ENCODE measurements at regions not wholly inside any gene's neighbourhood (a gene's known extent, or its start where the extent isn't known, plus 50 kb on each side); places are given as distances from the start of the nearest gene placed in this dataset.

DNA sequence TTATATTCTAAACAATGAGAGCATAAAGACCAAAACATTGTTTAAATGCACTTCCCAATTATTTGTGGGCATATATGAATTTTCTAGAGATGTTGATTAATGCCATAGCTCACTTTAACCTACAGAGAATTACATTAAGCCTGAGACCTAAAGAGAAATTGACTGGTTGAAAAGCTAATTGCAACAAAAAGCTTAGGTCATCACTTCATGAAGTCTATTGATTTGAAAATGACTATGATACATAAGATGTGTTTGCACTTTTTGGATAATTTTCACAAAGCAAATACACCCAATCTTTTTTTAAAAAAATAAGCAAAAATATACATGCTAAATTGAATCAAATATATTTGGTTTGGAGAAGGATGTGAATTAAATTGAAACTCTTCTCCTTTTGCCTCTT is 532.8 kb upstream of the GOLIM4 start:
- Histone ChIP-seq H3K4me3 (ENCODE audit: low read length) (no peak overlapping the region), H3K27ac (ENCODE audit: low read length) (no peak overlapping the region), H3K27me3 (ENCODE audit: insufficient read depth, low read depth, low read length) (no peaks in the 10 kb centered on the region), H3K9ac (ENCODE audit: low read length) (no peak overlapping the region), H3K36me3 (ENCODE audit: insufficient read depth, low read length) (no peaks in the 10 kb centered on the region), H3K9me2 (ENCODE audit: insufficient read depth, low read length) (no peaks in the 10 kb centered on the region), H3K4me2 (ENCODE audit: low read length) (no peak overlapping the region), H2AFZ (ENCODE audit: low read depth, low read length) (no peak overlapping the region), H3K9me3 (ENCODE audit: low read length) (no peaks in the 10 kb centered on the region), H3K79me2 (replicated peaks; ENCODE audit: insufficient read depth, low read length) (no peaks in the 10 kb centered on the region), H3F3A (ENCODE audit: insufficient read depth, low read length, poor library complexity, severe bottlenecking) (no peaks in the 10 kb centered on the region), H4K20me1 (ENCODE audit: insufficient read depth) (no peaks in the 10 kb centered on the region)
- TF ChIP-seq, protein P1, sequence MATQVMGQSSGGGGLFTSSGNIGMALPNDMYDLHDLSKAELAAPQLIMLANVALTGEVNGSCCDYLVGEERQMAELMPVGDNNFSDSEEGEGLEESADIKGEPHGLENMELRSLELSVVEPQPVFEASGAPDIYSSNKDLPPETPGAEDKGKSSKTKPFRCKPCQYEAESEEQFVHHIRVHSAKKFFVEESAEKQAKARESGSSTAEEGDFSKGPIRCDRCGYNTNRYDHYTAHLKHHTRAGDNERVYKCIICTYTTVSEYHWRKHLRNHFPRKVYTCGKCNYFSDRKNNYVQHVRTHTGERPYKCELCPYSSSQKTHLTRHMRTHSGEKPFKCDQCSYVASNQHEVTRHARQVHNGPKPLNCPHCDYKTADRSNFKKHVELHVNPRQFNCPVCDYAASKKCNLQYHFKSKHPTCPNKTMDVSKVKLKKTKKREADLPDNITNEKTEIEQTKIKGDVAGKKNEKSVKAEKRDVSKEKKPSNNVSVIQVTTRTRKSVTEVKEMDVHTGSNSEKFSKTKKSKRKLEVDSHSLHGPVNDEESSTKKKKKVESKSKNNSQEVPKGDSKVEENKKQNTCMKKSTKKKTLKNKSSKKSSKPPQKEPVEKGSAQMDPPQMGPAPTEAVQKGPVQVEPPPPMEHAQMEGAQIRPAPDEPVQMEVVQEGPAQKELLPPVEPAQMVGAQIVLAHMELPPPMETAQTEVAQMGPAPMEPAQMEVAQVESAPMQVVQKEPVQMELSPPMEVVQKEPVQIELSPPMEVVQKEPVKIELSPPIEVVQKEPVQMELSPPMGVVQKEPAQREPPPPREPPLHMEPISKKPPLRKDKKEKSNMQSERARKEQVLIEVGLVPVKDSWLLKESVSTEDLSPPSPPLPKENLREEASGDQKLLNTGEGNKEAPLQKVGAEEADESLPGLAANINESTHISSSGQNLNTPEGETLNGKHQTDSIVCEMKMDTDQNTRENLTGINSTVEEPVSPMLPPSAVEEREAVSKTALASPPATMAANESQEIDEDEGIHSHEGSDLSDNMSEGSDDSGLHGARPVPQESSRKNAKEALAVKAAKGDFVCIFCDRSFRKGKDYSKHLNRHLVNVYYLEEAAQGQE (IDR thresholded peaks at IDR 0.05; ENCODE audit: borderline replicate concordance) = no peak
- TF ChIP-seq EP300 (conservative IDR thresholded peaks at IDR 0.05; ENCODE audit: poor library complexity, severe bottlenecking) (no peak), RAD21 (conservative IDR thresholded peaks at IDR 0.05) (no peak), MXI1 (conservative IDR thresholded peaks at IDR 0.05; ENCODE audit: poor library complexity, severe bottlenecking) (no peak), TAF1 (IDR thresholded peaks at IDR 0.05; ENCODE audit: low read depth) (no peak), POLR2AphosphoS5 (IDR thresholded peaks at IDR 0.05) (no peak), EZH2 (IDR thresholded peaks at IDR 0.05; ENCODE audit: borderline replicate concordance, insufficient read depth, low read length, poor library complexity, severe bottlenecking) (no peak), SMC3 (conservative IDR thresholded peaks at IDR 0.05; ENCODE audit: poor library complexity) (no peak)
- TF ChIP-seq, protein P2, sequence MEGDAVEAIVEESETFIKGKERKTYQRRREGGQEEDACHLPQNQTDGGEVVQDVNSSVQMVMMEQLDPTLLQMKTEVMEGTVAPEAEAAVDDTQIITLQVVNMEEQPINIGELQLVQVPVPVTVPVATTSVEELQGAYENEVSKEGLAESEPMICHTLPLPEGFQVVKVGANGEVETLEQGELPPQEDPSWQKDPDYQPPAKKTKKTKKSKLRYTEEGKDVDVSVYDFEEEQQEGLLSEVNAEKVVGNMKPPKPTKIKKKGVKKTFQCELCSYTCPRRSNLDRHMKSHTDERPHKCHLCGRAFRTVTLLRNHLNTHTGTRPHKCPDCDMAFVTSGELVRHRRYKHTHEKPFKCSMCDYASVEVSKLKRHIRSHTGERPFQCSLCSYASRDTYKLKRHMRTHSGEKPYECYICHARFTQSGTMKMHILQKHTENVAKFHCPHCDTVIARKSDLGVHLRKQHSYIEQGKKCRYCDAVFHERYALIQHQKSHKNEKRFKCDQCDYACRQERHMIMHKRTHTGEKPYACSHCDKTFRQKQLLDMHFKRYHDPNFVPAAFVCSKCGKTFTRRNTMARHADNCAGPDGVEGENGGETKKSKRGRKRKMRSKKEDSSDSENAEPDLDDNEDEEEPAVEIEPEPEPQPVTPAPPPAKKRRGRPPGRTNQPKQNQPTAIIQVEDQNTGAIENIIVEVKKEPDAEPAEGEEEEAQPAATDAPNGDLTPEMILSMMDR (IDR thresholded peaks at IDR 0.05; ENCODE audit: poor library complexity, severe bottlenecking) = no peak

DNA sequence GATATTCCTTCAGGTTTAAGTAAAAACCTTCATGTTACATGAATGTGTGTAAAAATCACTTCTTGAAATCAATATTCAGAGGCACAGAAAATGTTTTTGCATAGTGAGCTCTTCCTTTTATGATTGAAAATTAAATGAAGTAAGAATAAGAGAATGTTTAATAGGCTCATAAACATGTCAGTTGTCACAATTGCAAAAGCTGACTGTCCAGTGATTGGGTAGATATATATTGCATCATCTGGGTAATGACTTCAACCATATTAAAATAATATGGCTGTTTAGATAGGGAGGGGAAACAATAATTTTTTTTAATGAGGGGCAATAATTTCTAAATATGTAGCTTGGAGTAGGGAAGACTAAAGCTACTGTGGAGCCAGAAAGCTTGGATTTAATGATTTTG is 529.8 kb upstream of the GOLIM4 start:
- no peaks in the 10 kb centered on the region for H3K9me2 ChIP-seq (ENCODE audit: insufficient read depth, low read length)
- no peaks in the 10 kb centered on the region for H3K9me3 ChIP-seq (ENCODE audit: low read length)
- no peaks in the 10 kb centered on the region for H3K27me3 ChIP-seq (ENCODE audit: insufficient read depth, low read depth, low read length)
- no peak overlapping the region for H3K27ac ChIP-seq (ENCODE audit: low read length)
- no peak overlapping the region for H2AFZ ChIP-seq (ENCODE audit: low read depth, low read length)
- no peaks in the 10 kb centered on the region for H4K20me1 ChIP-seq (ENCODE audit: insufficient read depth)
- no peaks in the 10 kb centered on the region for H3K79me2 ChIP-seq (replicated peaks; ENCODE audit: insufficient read depth, low read length)
- no peaks in the 10 kb centered on the region for H3K36me3 ChIP-seq (ENCODE audit: insufficient read depth, low read length)
- no peaks in the 10 kb centered on the region for H3F3A ChIP-seq (ENCODE audit: insufficient read depth, low read length, poor library complexity, severe bottlenecking)
- TF ChIP-seq TAF1 (IDR thresholded peaks at IDR 0.05; ENCODE audit: low read depth) (no peak), POLR2AphosphoS5 (IDR thresholded peaks at IDR 0.05) (no peak), MXI1 (conservative IDR thresholded peaks at IDR 0.05; ENCODE audit: poor library complexity, severe bottlenecking) (no peak), RAD21 (conservative IDR thresholded peaks at IDR 0.05) (no peak), SMC3 (conservative IDR thresholded peaks at IDR 0.05; ENCODE audit: poor library complexity) (no peak), EZH2 (IDR thresholded peaks at IDR 0.05; ENCODE audit: borderline replicate concordance, insufficient read depth, low read length, poor library complexity, severe bottlenecking) (no peak), EP300 (conservative IDR thresholded peaks at IDR 0.05; ENCODE audit: poor library complexity, severe bottlenecking) (no peak)
- TF ChIP-seq, protein P1 (IDR thresholded peaks at IDR 0.05; ENCODE audit: borderline replicate concordance) = no peak
- TF ChIP-seq, protein P2 (IDR thresholded peaks at IDR 0.05; ENCODE audit: poor library complexity, severe bottlenecking) = no peak
- no peak overlapping the region for H3K4me2 ChIP-seq (ENCODE audit: low read length)
- no peak overlapping the region for H3K4me3 ChIP-seq (ENCODE audit: low read length)
- H3K9ac ChIP-seq (ENCODE audit: low read length) = no peak overlapping the region
